Osteoblast (primary cell): ENCODE measurements at regions not wholly inside any gene's neighbourhood (a gene's known extent, or its start where the extent isn't known, plus 50 kb on each side); places are given as distances from the start of the nearest gene placed in this dataset.
A peak's percentile ranks its signal among the peaks of the same experiment; 100 is the strongest.
"Not testable (repeated sequence)": the region's sequence is repeated elsewhere in the genome, so short reads cannot be mapped to it uniquely, and the experiment has no call there.

ENCODE experiments used
- DNase-seq: peaks from one replicate; pipeline ENCODE4 v3.0.0; 2011; ENCODE audit warnings: low spot score, mixed read lengths; ENCODE audit not compliant: insufficient read length; ENCODE audit errors: missing footprints
- H2AFZ ChIP-seq: 2 replicates; pipeline ENCODE4 v1.6.0; 2011; ENCODE audit warnings: mild to moderate bottlenecking, low read length
- H3K27ac ChIP-seq: 2 replicates; pipeline ENCODE4 v1.5.1; 2011; ENCODE audit warnings: mild to moderate bottlenecking, low read depth, low read length, moderate library complexity
- H3K27me3 ChIP-seq: 2 replicates; pipeline ENCODE4 v1.6.0; 2012; ENCODE audit warnings: mild to moderate bottlenecking, control low read depth, inconsistent platforms, low read length, moderate library complexity; ENCODE audit not compliant: insufficient read depth
- H3K36me3 ChIP-seq: 2 replicates; pipeline ENCODE4 v1.5.1; 2011; ENCODE audit warnings: mild to moderate bottlenecking, low read length, control low read depth, moderate library complexity; ENCODE audit not compliant: insufficient read depth
- H3K4me1 ChIP-seq: 2 replicates; pipeline ENCODE4 v1.5.1; 2011; ENCODE audit warnings: mild to moderate bottlenecking, low read length, control low read depth, moderate library complexity; ENCODE audit not compliant: insufficient read depth
- H3K4me2 ChIP-seq: 2 replicates; pipeline ENCODE4 v1.6.0; 2011; ENCODE audit warnings: mild to moderate bottlenecking, low read length; ENCODE audit not compliant: insufficient read depth
- H3K4me3 ChIP-seq: fragments of 200-600 bp; sonication (generic); 3 replicates; pipeline ENCODE4 v1.5.1; 2012; ENCODE audit warnings: mild to moderate bottlenecking, low read length, inconsistent platforms; ENCODE audit not compliant: insufficient read depth
- H3K79me2 ChIP-seq: 2 replicates; pipeline ENCODE4 v1.6.0; 2012; ENCODE audit warnings: mild to moderate bottlenecking, low read length, control low read depth, inconsistent platforms; ENCODE audit not compliant: insufficient read depth
- H3K9me3 ChIP-seq: 2 replicates; pipeline ENCODE4 v1.5.1; 2011; ENCODE audit warnings: low read depth, low read length, control low read depth
- H4K20me1 ChIP-seq: 2 replicates; pipeline ENCODE4 v1.6.0; 2012; ENCODE audit warnings: mild to moderate bottlenecking, low read length, control low read depth; ENCODE audit not compliant: insufficient read depth
- TF ChIP-seq, protein P1 (sequence below): IDR thresholded peaks from 2 replicates; pipeline ENCODE4 v1.5.1; 2011; ENCODE audit warnings: mild to moderate bottlenecking, low read depth, low read length, moderate library complexity; ENCODE audit errors: extremely low read depth

DNA sequence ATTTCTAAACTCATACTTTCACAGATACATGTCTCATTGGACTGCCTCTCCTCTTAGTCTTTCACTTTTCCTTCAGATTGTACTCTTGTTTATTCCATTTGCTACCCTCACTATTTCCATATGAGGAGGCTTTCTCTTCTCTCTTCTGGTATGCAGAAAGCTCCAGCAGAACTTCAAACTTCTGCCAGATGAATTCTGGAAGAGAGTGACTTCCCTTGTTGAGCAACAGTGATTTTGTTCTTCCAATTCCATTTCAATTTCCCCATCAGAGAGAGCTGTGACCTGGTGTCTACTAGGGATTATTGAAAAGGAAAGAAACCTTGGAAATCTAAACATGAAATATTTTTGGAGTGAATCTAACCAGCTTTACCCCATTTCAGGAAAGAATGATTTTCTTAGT, 523.2 kb upstream of the ZNF717 start:
- H3K9me3 ChIP-seq: peaks cover 2% of the 10 kb centered on the region
- TF ChIP-seq, protein P1, sequence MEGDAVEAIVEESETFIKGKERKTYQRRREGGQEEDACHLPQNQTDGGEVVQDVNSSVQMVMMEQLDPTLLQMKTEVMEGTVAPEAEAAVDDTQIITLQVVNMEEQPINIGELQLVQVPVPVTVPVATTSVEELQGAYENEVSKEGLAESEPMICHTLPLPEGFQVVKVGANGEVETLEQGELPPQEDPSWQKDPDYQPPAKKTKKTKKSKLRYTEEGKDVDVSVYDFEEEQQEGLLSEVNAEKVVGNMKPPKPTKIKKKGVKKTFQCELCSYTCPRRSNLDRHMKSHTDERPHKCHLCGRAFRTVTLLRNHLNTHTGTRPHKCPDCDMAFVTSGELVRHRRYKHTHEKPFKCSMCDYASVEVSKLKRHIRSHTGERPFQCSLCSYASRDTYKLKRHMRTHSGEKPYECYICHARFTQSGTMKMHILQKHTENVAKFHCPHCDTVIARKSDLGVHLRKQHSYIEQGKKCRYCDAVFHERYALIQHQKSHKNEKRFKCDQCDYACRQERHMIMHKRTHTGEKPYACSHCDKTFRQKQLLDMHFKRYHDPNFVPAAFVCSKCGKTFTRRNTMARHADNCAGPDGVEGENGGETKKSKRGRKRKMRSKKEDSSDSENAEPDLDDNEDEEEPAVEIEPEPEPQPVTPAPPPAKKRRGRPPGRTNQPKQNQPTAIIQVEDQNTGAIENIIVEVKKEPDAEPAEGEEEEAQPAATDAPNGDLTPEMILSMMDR: no peak
- H3K36me3 ChIP-seq: no peaks in the 10 kb centered on the region
- no peak overlapping the region for H3K4me3 ChIP-seq
- no peaks in the 10 kb centered on the region for H3K27me3 ChIP-seq
- H4K20me1 ChIP-seq: no peaks in the 10 kb centered on the region
- no peaks in the 10 kb centered on the region for H3K4me1 ChIP-seq
- no peak overlapping the region for H2AFZ ChIP-seq
- H3K27ac ChIP-seq: no peak overlapping the region
- no peak overlapping the region for H3K4me2 ChIP-seq
- no peak for DNase-seq
- H3K79me2 ChIP-seq: no peaks in the 10 kb centered on the region

DNA sequence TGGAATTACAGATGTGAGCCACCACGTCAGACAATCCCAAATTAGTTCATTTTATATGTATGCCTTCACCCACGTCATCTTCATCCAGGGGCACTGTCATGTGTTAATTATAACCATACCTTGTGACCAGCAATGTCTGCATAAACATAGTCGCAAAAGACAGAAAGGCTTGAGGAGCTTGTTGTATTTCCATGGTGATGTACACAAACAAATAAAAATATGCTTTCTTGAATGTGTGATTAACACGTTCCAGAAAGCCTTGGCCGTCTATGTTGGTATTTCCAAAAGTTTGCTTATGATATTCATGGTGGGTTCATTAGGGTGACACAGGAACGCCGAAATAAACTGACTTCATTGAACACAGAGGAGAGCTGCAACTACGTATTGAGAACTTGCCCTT, 524.7 kb upstream of the ZNF717 start:
- peak; percentile 21 for DNase-seq
- Histone ChIP-seq H3K27ac (no peak overlapping the region), H3K79me2 (no peaks in the 10 kb centered on the region), H3K27me3 (no peaks in the 10 kb centered on the region), H3K4me1 (no peaks in the 10 kb centered on the region), H3K36me3 (no peaks in the 10 kb centered on the region), H4K20me1 (no peaks in the 10 kb centered on the region), H3K4me3 (no peak overlapping the region), H3K4me2 (no peak overlapping the region), H2AFZ (no peak overlapping the region), H3K9me3 (peaks cover 2% of the 10 kb centered on the region)
- TF ChIP-seq, protein P1: no peak

DNA sequence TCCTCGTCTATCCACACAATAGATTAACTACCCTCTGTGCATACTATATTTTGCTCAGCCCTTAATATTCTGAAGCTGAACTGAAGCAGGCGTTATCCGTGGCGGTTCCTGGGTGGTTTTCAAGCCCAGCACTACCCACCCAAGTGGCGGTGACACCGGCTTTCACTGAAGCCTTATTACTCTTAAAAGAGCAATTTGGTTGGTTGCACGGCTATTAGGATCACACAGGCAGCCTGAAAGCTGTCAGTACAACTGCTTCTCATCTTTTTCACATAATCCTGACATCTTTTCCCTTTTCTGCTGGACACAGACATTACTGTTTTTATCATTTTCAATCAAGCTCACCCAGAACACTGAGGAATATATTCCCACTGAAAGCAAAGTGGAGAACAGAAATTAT, 525.3 kb upstream of the ZNF717 start:
- Histone ChIP-seq H2AFZ (peak overlapping the region; percentile 37), H3K36me3 (no peaks in the 10 kb centered on the region), H4K20me1 (no peaks in the 10 kb centered on the region), H3K79me2 (no peaks in the 10 kb centered on the region), H3K27me3 (no peaks in the 10 kb centered on the region), H3K9me3 (peaks cover 2% of the 10 kb centered on the region), H3K4me1 (no peaks in the 10 kb centered on the region), H3K27ac (no peak overlapping the region), H3K4me3 (no peak overlapping the region), H3K4me2 (no peak overlapping the region)
- DNase-seq: no peak
- TF ChIP-seq, protein P1: no peak

DNA sequence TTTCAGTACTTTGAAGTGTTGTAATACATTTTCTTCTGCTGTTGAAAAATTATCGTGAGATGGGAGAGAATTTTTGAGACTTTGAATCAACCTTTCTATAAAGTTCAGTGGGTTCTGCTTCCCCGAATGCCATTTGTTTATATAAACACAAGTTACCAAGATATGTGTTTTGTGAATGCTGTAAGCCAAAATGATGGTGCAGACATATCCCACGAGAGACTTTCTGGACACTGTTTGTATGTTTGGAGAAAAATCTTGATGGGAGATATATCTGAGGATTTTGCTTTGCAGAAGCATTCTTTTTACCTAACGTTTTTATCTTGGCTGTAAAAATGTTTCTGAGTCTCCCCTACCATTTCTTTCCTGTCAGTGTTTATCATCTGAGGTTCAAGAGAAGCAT, 526.6 kb upstream of the ZNF717 start:
- H2AFZ ChIP-seq: no peak overlapping the region
- H3K27me3 ChIP-seq: no peaks in the 10 kb centered on the region
- no peaks in the 10 kb centered on the region for H3K9me3 ChIP-seq
- H3K4me2 ChIP-seq: no peak overlapping the region
- H3K4me1 ChIP-seq: no peaks in the 10 kb centered on the region
- no peak for DNase-seq
- TF ChIP-seq, protein P1: no peak
- H3K79me2 ChIP-seq: no peaks in the 10 kb centered on the region
- no peak overlapping the region for H3K4me3 ChIP-seq
- no peak overlapping the region for H3K27ac ChIP-seq
- H4K20me1 ChIP-seq: no peaks in the 10 kb centered on the region
- no peaks in the 10 kb centered on the region for H3K36me3 ChIP-seq

DNA sequence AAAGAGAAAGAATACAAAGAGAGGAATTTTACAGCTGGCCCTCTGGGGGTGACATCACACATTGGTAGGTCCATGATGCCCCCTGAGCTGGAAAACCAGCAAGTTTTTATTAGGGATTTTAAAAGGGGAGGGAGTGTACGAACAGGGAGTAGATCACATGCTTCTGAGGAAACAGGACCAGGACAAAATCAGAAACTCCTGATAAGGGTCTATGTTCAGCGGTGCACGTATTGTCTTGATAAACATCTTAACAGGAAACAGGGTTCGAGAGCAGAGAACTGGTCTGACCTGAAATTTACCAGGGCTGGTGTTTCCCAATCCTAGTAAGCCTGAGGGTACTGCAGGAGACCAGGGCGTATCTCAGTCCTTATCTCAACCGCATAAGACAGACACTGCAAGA, 530.6 kb upstream of the ZNF717 start:
- not testable (repeated sequence) for H3K4me3 ChIP-seq, DNase-seq, H3K9me3 ChIP-seq, H2AFZ ChIP-seq, H3K4me1 ChIP-seq, H3K79me2 ChIP-seq, H3K4me2 ChIP-seq, H4K20me1 ChIP-seq, H3K27me3 ChIP-seq, H3K36me3 ChIP-seq, H3K27ac ChIP-seq
